GM21447 (cell line): ENCODE measurements at regions not wholly inside any gene's neighbourhood (a gene's known extent, or its start where the extent isn't known, plus 50 kb on each side); places are given as distances from the start of the nearest gene placed in this dataset.
"Not testable (repeated sequence)": the region's sequence is repeated elsewhere in the genome, so short reads cannot be mapped to it uniquely, and the experiment has no call there.

ENCODE experiments used
- ATAC-seq: cut with Tn5 transposase; IDR thresholded peaks from one replicate; pipeline ENCODE4 v1.9.1; 2021; ENCODE audit not compliant: unreplicated experiment

GRCh38 chr2:199040522-199040921, 417.2 kb downstream of the SATB2 start:
- ATAC-seq, result no peak

- not testable (repeated sequence) for ATAC-seq
These were observed 424.0 kb downstream of the SATB2 start for GRCh38 chr2:199033761-199034160.

DNA sequence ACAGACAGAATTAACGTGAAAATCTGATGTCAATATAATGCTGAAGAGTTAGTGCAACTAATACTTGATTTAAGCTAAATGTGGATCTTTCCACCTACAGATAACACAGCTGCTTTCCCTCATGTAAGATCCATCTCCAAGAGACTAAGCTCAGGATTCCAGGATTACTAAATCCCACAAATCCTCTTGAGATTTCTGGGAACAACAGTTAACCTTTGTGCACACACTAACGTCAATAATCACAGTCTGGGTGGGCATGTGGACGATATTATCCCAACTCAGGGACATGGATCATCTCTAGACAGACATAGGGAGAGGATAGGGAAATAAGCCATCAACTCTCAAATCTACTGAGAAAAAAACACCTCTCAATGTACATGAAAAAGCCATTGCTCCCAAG, 432.6 kb downstream of the SATB2 start:
- ATAC-seq, result no peak

GRCh38 chr2:199024224-199024623, 433.5 kb downstream of the SATB2 start:
- no peak for ATAC-seq

GRCh38 chr2:199019898-199020507, 437.7 kb downstream of the SATB2 start:
- no peak for ATAC-seq

GRCh38 chr2:199018826-199019225, 438.9 kb downstream of the SATB2 start:
- ATAC-seq, result no peak

GRCh38 chr2:199015072-199015471, 442.7 kb downstream of the SATB2 start:
- ATAC-seq, result no peak

DNA sequence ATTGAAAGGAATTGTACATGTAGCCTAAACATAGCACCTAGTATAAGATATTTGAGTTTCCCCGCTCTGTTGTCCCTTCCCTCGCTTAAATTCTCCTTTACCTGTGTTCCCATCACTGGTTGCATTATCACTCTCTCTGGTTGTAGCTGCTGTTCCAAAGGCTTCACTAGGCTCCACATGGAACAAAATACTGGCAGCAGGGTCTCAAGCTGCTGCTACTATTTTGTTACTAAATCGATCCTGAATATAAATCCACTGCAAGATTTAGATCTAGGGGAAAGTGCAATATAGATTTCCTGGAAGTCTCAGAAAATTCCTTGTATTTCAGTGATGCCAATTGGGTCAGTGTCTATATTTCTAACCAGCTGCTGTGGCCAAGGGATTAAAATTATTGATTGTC, 443.5 kb downstream of the SATB2 start:
- ATAC-seq, result no peak

GRCh38 chr2:199011908-199012307, 445.8 kb downstream of the SATB2 start:
- ATAC-seq, result no peak

- no peak for ATAC-seq
These were observed 463.1 kb downstream of the SATB2 start for GRCh38 chr2:198994678-198995077.

- no peak for ATAC-seq
These were observed 466.3 kb downstream of the SATB2 start for GRCh38 chr2:198991431-198991830.

GRCh38 chr2:198975779-198976178, 482.0 kb downstream of the SATB2 start:
- no peak for ATAC-seq

GRCh38 chr2:198973785-198974184, 484.0 kb downstream of the SATB2 start:
- no peak for ATAC-seq

DNA sequence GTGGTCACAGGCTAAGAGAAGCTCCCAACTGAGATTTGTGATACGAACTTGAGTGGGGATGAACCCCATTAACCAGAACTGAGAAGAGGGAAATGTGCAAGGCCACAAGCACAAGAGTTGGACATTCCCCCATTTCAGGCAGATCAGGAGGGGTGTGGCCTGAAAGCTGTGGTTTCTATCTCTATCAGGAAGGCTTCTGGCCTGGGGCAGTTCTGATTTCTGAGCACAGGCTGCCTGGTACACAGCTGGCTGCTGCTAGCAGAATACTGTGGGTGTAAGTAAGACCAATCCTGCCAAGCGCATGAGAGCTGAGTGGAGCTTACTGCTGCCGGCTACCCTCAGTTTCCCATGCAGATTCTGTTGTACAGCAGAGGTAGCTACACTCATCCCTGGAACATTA, 484.6 kb downstream of the SATB2 start:
- no peak for ATAC-seq

GRCh38 chr2:198968545-198968944, 489.2 kb downstream of the SATB2 start:
- ATAC-seq, result no peak

- ATAC-seq, result no peak
These were observed 491.5 kb downstream of the SATB2 start for GRCh38 chr2:198966269-198966668.

DNA sequence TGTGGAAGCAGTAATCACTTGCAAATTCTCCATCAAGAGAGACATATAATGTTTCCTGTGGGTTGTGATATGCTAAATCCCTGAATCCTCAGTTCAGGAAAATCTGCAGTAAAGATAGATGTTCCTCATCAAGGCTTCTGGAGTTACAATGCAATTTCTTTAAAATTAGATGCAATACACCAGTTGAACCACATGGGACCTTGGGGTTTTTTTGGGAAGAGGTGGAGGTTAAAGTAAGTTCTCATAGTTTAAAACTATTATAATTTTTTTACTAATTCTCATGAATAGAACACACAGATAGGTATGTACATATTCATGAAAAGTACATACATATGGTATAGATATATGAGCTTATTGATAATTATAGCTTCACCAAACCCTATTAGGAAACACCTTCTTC, 496.2 kb downstream of the SATB2 start:
- ATAC-seq, result no peak

GRCh38 chr2:198957181-198957580, 500.6 kb downstream of the SATB2 start:
- ATAC-seq, result no peak

DNA sequence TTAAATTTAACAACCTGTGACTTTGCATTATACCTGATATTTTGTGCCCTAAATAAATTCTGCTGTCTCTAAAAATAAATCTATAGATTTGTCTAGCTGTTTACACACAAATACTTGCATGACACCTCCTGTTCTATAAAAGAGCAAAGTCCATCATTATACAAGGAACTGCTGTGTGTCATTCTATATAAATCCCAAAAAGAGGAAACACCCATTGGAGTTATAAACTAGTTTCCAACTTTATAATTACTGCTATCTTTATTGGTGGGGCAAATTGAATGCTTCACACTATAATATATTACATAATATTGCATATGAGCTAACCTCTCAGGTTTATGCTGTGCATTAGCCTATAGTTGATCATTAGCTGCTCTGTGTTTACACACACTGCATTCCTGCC, 504.4 kb downstream of the SATB2 start:
- ATAC-seq, result no peak

- no peak for ATAC-seq
These were observed 506.9 kb downstream of the SATB2 start for GRCh38 chr2:198950803-198951202.

DNA sequence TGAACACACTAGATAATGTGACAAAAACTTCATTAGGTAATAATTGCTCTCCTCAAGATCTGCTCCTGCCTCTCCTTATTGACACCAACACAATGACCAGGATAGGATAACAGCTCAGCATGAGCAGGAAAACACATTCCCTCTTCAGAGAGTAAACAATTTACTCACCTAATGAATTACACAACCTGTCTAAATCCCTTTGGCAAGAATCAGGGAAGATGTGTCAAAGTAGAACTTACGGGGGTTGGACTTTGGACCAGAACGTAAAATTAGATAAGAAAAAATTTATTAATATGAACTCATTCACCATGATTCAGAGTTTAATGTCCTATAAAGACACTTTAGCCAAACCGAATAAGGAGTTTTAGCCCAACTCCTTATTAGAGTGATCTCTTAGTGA, 512.2 kb downstream of the SATB2 start:
- no peak for ATAC-seq

DNA sequence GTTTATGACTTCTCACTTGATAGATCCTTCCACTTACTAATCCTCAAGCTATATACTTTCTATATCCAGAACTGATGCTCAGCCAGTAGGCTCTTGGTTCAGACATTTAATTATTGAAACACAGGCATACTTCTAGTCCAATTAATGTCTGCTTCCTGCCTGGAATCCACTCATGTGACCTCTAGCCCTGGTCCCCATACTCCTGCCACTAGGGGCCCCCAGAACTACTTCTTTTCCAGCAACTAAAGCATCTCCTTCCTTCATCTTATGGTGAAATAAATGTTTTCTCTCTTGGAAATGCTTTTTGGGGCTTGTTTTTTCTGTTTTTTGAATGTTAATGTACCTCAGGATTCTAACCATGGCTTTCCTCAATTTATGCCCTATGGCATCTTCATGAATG, 527.6 kb downstream of the SATB2 start:
- ATAC-seq, result no peak

- no peak for ATAC-seq
These were observed 529.7 kb downstream of the SATB2 start for GRCh38 chr2:198928026-198928425.
